22Rv1 (cell line): ENCODE measurements at regions not wholly inside any gene's neighbourhood (a gene's known extent, or its start where the extent isn't known, plus 50 kb on each side); places are given as distances from the start of the nearest gene placed in this dataset.

Source experiments
- ZFX ChIP-seq: fragments of 450-650 bp; IDR thresholded peaks from 2 replicates; pipeline ENCODE4 v1.6.1; 2017; ENCODE audit warnings: antibody characterized with exemption, borderline replicate concordance
- TF ChIP-seq, protein P1 (sequence below): fragments of 450-650 bp; IDR thresholded peaks from 2 replicates; pipeline ENCODE4 v1.5.1; 2017; ENCODE audit warnings: mild to moderate bottlenecking

DNA sequence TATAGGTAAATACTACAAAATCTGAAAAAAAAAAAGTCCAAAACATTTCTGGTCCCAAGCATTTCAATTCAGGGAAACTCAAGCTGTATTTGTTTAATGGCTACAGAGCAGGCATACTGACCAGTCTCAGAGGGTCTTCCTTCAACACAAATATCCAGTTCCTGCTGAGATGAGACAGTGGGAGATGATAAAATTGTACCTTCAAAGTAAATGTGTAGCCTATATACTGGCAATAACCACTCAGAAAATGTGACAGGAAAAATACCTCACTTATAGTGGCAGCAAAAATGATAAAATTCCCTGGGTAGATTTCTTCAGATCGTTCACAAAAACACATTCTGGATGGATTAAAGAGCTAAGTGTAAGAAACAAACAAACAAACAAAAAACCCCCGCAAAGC lies 102.0 kb upstream of the FUT8 start:
- TF ChIP-seq, protein P1, sequence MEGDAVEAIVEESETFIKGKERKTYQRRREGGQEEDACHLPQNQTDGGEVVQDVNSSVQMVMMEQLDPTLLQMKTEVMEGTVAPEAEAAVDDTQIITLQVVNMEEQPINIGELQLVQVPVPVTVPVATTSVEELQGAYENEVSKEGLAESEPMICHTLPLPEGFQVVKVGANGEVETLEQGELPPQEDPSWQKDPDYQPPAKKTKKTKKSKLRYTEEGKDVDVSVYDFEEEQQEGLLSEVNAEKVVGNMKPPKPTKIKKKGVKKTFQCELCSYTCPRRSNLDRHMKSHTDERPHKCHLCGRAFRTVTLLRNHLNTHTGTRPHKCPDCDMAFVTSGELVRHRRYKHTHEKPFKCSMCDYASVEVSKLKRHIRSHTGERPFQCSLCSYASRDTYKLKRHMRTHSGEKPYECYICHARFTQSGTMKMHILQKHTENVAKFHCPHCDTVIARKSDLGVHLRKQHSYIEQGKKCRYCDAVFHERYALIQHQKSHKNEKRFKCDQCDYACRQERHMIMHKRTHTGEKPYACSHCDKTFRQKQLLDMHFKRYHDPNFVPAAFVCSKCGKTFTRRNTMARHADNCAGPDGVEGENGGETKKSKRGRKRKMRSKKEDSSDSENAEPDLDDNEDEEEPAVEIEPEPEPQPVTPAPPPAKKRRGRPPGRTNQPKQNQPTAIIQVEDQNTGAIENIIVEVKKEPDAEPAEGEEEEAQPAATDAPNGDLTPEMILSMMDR: no peak
- TF ChIP-seq ZFX: no peak
